Stimulated activated naive CD4-positive, alpha-beta T cell treated with Interleukin-2 at 50 U/mL for 16 hours (primary cell): ENCODE measurements at regions not wholly inside any gene's neighbourhood (a gene's known extent, or its start where the extent isn't known, plus 50 kb on each side); places are given as distances from the start of the nearest gene placed in this dataset.

Source experiments
- DNase-seq: peaks from one replicate; lab custom pipeline; 2025; lab: John Stamatoyannopoulos, UW

DNA sequence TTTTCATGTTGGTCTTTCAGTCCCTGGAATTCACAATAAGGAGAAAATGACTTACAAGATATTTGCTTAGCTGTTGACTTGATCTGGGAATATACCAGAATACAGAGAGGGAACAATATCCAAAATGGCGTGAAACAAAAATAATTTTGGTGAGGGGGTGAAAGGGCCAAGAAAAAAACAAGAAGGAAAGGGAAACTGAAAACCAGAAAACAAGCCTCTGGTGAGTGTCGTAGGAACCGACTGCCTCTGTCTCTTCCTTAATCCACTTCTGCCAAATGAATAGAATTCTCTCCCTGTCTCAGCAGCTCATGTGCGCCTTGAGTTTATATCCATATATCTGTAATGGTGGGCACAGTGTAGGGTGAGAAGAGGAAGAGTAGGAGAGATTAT lies 367.6 kb downstream of the ETS1 start:
- no peak for DNase-seq

DNA sequence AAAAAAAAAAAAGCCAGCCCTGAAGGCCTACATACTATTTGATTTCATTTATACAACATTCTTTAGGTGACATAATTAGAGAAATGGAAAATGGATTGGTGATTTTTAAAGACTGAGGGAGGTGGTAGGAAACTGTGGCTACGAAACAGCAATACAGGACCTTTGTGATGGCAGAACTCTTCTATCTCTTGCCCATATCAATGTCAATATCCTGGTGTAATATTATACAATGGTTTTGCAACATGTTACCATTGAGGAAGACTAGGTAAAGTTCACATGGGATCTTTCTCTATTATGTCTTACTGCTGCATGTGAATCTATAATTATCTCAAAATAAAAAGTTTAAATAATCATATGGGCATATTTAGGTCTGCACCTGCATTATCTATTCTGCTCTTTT lies 371.2 kb downstream of the ETS1 start:
- DNase-seq: no peak

- DNase-seq: no peak
These were observed 372.0 kb downstream of the ETS1 start for GRCh38 chr11:128215238-128215882.

DNA sequence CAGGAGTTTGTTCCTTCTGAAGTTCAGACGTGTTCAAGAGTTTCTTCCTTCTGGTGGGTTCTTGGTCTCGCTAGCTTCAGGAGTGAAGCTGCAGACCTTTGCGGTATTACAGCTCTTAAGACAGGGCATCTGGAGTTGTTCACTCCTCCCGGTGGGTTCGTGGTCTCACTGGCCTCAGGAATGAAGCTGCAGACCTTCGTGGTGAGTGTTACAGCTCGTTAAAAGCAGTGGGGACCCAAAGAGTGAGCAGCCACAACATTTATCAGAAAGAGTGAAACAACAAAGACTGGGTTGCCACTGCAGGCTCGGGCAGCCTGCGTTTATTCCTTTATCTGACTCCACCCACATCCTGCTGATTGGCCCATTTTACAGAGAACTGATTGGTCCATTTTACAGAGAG lies 373.1 kb downstream of the ETS1 start:
- no peak for DNase-seq

- no peak for DNase-seq
These were observed 373.9 kb downstream of the ETS1 start for GRCh38 chr11:128213461-128213860.

DNA sequence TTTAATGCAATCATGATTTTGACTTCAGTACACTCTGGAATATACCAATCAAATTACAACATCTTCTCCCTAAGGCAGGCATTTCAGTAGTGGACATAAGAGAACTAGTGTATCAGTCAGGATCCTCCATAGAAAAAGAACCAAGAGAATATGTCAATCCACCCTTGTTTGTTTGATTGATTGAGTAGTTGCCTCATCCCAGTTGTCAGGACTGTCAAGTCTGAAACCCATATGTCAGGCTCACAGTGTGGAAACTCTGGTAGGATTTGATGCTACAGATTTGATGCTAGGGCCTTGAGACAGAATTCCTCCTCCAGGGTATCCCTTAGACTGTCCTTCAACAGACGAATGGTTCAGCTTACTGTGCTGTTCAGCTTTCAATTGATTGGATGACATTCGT lies 375.0 kb downstream of the ETS1 start:
- no peak for DNase-seq

GRCh38 chr11:128210148-128210940 lies 377.0 kb downstream of the ETS1 start:
- DNase-seq: no peak

DNA sequence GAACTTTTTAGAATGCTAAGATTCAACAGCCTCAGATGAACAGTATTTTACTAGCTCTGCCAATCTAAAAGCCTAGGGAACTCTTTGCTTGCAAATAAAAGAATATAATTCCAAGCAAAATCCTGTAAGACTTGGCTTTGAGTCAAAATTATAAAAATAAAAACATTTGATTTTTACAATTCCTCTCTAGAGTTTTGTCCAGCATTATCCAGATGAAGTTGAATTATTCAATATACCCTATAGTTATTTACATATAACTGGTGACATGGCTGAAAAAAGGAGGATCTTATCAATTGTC lies 378.3 kb downstream of the ETS1 start:
- no peak for DNase-seq

DNA sequence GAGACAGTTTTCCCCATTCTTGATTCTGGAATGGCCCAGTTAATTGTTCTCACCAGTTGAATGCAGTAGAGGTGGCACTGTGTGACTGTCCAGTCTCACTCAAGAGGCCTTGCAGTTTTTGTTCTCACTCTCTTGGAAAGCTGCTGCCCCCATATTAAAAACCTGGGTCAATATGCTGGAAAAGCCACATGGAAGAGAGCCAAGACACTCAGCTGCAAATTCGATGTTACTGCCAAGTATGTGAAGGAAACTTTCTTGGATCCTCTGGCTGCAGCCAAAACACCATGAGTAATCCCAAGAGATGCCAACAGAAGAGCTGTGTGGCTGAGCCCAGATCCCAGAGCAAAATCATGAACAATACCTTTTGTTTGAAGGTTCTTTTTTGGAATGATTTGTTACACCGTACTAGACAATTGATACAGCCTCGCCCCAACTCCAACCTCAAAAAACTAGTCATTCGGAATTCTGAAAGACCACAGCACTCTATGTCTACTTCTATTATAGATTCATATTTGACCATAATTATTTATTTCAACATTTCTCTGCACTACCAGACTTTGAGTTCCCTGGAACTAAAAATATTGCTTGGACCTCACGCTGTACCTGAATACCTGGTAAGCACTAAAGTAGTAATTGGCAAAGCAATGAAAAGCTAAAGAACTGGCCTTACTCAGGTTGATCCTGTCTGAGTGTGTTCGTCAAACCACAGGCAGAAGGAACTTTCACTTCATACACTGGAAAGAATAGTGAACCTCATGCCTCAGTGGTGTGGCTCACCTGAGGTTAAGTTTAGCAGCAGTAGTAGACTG lies 378.8 kb downstream of the ETS1 start:
- DNase-seq: no peak

DNA sequence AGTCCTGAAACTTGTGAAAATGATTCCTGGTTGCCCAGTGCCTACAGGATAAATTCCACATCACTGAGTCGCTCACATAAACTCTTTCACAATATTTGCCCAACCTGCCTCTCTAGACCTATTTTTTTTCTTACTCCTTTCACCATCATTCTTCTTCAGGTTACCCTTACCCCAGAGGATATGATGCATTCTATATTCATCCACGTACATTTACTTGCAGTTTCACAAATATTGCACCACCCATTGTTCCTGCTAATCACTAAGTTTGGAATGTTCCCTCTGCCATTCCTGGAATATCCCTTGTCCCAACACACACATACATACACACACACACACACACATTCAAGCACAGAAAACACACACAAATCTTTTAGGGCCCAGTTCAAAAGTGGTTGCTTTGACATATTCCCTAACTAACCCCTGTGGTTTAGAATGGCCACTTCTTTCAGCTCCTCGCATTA lies 379.5 kb downstream of the ETS1 start:
- DNase-seq: no peak

- no peak for DNase-seq
These were observed 380.9 kb downstream of the ETS1 start for GRCh38 chr11:128206461-128206860.

- no peak for DNase-seq
These were observed 381.6 kb downstream of the ETS1 start for GRCh38 chr11:128205796-128206195.

GRCh38 chr11:128204898-128205297 lies 382.5 kb downstream of the ETS1 start:
- no peak for DNase-seq

DNA sequence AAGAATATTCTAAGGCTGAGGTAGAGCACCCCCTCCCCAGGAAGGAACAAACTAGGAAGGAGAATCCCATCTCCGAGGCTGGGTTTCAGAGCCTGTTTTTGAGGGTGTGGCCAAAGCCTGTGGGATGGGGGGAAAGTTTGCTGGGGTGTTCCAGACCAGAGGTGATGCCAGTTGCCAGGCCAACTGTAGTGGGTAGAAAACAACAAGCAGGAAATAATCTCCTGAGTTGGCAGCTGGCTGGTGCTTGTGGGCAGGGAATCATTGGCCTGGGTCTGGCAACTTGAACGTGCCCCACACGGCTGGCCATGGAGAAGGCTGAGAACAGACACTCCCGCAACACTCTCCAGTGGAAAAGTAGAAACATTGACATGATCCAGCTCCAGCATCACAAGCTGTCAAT lies 385.6 kb downstream of the ETS1 start:
- no peak for DNase-seq

DNA sequence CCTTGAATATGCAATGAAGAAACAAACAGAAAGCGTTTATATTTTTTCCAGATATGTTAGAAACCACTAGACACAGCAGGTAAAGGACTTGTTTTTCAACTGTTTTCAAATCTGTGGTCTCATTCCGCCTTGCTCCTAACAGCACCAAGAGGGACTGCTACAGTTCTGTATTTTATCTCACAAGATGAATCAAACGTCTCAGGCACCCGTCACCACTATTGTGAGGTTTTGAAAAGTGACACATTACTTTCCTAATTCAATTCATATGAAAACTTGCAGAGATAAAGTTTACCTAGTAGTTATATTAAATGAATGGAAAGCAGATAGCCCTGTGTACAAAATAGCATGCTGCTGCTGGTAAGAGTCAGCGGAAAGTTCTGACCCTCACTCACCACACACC lies 386.3 kb downstream of the ETS1 start:
- no peak for DNase-seq

DNA sequence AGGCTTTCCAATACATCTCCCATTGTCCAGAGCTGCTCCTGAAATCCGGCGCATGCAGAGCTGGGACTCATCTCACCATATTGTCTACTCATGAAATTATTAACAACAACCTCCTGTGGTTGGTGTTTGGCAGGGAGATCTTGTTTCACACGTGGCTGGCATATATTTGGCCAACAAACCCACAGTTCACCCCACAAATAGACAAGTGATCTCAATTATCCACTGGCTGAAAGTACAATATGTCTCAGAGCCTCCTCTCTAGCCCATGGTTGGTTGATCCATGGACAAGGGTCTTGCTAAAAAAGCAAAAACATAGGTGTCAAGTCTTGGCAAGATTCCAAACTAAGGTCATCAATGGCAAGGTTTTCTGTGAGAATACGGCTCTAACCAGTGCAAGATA lies 386.9 kb downstream of the ETS1 start:
- DNase-seq: no peak

DNA sequence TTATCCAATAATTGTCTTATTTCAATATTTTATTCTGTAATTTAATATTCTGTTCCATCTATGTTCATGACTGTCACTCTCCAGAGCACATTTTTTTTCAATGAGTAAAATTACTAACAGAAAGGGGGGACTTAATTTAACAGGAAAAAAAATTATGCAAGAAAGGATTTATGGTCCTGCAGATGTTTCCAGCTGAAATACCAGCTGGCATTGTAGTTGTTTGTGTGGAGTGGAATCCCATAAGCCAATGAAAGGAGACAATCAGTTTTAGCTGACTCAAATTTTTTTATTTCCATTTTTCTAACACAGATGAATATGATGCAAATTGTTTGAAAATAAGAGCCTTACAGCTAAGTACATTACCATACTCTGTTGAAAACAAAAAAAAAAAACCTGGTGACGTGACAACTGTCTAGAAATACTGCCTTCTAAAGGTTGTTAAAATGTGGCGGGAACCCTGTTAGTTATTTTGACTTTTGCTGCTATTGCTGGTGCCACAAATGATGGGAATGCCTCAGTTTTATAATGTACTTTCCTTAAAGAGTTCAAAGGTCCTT lies 389.1 kb downstream of the ETS1 start:
- DNase-seq: no peak

- DNase-seq: no peak
These were observed 391.1 kb downstream of the ETS1 start for GRCh38 chr11:128196235-128196634.

DNA sequence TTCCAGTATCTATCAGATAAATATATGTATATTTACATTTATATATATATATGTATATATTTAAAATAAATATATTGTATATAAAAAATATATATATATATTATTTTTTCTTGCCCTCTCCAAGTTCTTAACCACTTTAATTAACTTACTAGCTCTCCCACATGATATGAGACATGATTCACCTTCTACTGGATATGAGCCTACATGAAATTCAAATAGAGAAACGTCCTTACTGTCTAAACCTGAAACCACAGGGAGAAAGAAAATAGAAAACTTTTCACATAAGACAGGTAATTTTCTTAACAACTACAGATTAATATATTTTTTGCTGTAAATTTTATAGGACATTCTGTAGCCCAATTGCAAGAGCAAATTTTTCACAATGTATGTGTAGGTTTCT lies 391.6 kb downstream of the ETS1 start:
- no peak for DNase-seq

DNA sequence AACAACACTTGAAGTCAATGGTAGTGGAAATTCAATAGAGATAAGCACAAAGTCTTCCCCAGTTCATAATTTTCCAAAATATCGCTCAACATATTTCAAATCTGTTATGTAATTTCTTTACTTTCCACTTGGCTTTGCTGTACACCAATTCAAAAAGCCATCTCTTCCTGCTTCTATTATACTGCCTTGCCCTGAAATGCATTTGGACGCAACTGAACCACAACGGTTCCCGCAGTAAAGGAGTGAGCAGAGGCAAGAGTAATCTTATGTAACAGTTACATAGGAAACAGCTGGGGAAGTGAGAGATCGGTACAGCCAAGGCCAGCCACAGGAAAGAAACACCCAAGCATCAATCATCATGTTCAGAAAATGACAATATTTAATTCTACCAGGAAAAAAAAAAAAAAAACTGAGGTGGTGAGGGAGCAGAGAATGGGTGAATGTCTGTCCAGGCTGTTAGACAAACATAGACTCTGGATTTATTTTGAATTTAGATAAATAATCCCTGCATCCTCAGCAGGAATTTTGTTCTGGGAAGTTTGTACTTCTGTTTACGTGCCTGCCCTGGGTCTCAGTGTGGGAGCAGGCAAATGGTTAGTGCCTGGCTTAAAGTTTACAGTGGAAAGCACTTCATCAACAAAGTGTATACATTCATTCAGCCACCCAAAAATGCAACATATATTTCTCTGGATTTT lies 392.2 kb downstream of the ETS1 start:
- peak; percentile 18 for DNase-seq

DNA sequence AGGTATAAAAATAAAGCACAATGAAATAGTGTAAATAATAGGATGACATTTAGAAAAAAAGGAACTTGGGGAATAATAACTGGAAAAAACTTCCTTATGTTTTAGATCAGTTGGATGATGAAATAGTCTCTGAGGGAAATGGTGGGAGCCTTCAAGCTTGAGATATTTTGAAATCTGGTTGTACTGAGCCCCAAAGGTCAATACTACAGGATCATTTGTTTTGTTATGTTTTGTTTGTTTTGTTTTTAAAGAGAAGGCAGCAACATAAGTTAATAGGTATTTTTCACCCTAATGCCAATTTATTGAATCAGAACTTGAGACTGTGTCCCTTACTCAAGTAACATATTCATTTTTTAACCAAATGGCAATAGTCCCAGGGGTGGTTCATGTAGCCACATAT lies 393.1 kb downstream of the ETS1 start:
- no peak for DNase-seq

DNA sequence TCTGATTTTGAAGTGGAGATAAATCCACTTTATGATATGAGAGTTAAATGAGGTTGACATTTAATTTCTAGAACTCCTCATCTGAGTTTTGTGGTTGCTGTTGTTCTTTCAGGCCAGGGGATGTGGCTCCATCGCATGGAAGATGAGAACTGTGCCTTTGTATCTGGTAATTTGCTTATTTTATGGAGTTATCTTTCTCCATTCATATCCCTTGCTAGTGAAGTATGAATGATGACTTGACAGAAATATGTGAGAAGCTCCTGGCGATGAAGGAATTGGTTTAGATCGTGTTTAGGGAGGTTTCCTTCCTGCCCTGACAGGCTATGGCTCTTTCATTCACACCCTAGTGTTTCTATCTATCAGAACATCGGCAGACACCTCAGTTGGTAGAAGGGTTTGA lies 393.7 kb downstream of the ETS1 start:
- DNase-seq: no peak
